ENCODE measurements at regions not wholly inside any gene's neighbourhood (a gene's known extent, or its start where the extent isn't known, plus 50 kb on each side); places are given as distances from the start of the nearest gene placed in this dataset.
"Not testable (repeated sequence)": the region's sequence is repeated elsewhere in the genome, so short reads cannot be mapped to it uniquely, and the experiment has no call there.

- Histone ChIP-seq H3K4me1 (ENCODE audit: control insufficient read depth in 1 of 2, insufficient read depth in 2 of 2, low read length in 2 of 2) (peaks cover 27 to 29% of the 10 kb centered on the region in 2 donors), H3K4me2 (replicated peaks; ENCODE audit: extremely low read depth, low read length, poor library complexity, severe bottlenecking) (peak overlapping the region; percentile 57), H2AFZ (ENCODE audit: insufficient read depth, low read depth, low read length, poor library complexity, severe bottlenecking) (peak overlapping the region; percentile 56), H3K9ac (ENCODE audit: insufficient read depth, low read length, poor library complexity, severe bottlenecking) (peak overlapping the region; percentile 74), H3K27ac (ENCODE audit: low read depth in 1 of 2, low read length in 2 of 2) (peak overlapping the region; percentile 89 to 94), H3K4me3 (replicated peaks in 1 of 3; ENCODE audit: low read depth in 2 of 3, low read length in 3 of 3) (peak overlapping the region; percentile 54 to 69 (median 58))
- DNase-seq; H4K20me1 ChIP-seq (ENCODE audit: insufficient read depth, low read length); intact Hi-C loops (cut with micrococcal nuclease); H3K36me3 Mint-ChIP-seq; H3K36me3 ChIP-seq (replicated peaks in 1 of 2; ENCODE audit: control insufficient read depth in 1 of 2, insufficient read depth in 2 of 2, low read length in 2 of 2); H3K27me3 ChIP-seq (ENCODE audit: control insufficient read depth in 2 of 2, insufficient read depth in 2 of 2, low read length in 2 of 2); H3K27me3 Mint-ChIP-seq (ENCODE audit: low read depth in 3 of 3); H3K79me2 ChIP-seq (ENCODE audit: insufficient read depth, low read length); H3K9me3 Mint-ChIP-seq; H3K9me3 ChIP-seq (replicated peaks in 1 of 2; ENCODE audit: control insufficient read depth in 1 of 2, insufficient read depth in 1 of 2, low read length in 2 of 2): not testable (repeated sequence)
- H3K4me3 Mint-ChIP-seq = peak overlapping the region in 1 of 2 donors; percentile 81
- 93% methylated on average over 2 of the region's 14 CpGs for WGBS (ENCODE audit: insufficient coverage)
- peak overlapping the region in 6 of 7 donors; percentile 99 to 100 (median 100) for H3K27ac Mint-ChIP-seq
- peaks cover 23% of the 10 kb centered on the region for H3K4me1 Mint-ChIP-seq
Observed at GRCh38 chr4:118592289-118592688, 92.9 kb upstream of the METTL14 start.

- DNase-seq = peak; percentile 21 to 47 (median 35)
- H3K9me3 Mint-ChIP-seq; H3K9me3 ChIP-seq (replicated peaks in 1 of 2; ENCODE audit: control insufficient read depth in 1 of 2, insufficient read depth in 1 of 2, low read length in 2 of 2); H3K79me2 ChIP-seq (ENCODE audit: insufficient read depth, low read length); H3K27me3 ChIP-seq (ENCODE audit: control insufficient read depth in 2 of 2, insufficient read depth in 2 of 2, low read length in 2 of 2); H3K4me3 Mint-ChIP-seq; H3K4me2 ChIP-seq (replicated peaks; ENCODE audit: extremely low read depth, low read length, poor library complexity, severe bottlenecking); H3K4me3 ChIP-seq (replicated peaks in 1 of 3; ENCODE audit: low read depth in 2 of 3, low read length in 3 of 3); H2AFZ ChIP-seq (ENCODE audit: insufficient read depth, low read depth, low read length, poor library complexity, severe bottlenecking); intact Hi-C loops (cut with micrococcal nuclease); H3K4me1 Mint-ChIP-seq; H3K9ac ChIP-seq (ENCODE audit: insufficient read depth, low read length, poor library complexity, severe bottlenecking); H4K20me1 ChIP-seq (ENCODE audit: insufficient read depth, low read length); H3K27me3 Mint-ChIP-seq (ENCODE audit: low read depth in 3 of 3): not testable (repeated sequence)
- Histone ChIP-seq H3K36me3 (replicated peaks in 1 of 2; ENCODE audit: control insufficient read depth in 1 of 2, insufficient read depth in 2 of 2, low read length in 2 of 2) (peaks cover 8 to 19% of the 10 kb centered on the region in 2 donors), H3K4me1 (ENCODE audit: control insufficient read depth in 1 of 2, insufficient read depth in 2 of 2, low read length in 2 of 2) (peaks cover 10 to 11% of the 10 kb centered on the region in 2 donors), H3K27ac (ENCODE audit: low read depth in 1 of 2, low read length in 2 of 2) (peak overlapping the region in 1 of 2 donors; percentile 53)
- peaks cover 8 to 26% of the 10 kb centered on the region in 2 donors for H3K36me3 Mint-ChIP-seq
- no CpG with 5 or more reads among the region's 3 CpGs for WGBS (ENCODE audit: insufficient coverage)
- peak overlapping the region; percentile 70 to 92 (median 77) for H3K27ac Mint-ChIP-seq
Observed at GRCh38 chr4:118595883-118596282, 89.3 kb upstream of the METTL14 start.

DNA sequence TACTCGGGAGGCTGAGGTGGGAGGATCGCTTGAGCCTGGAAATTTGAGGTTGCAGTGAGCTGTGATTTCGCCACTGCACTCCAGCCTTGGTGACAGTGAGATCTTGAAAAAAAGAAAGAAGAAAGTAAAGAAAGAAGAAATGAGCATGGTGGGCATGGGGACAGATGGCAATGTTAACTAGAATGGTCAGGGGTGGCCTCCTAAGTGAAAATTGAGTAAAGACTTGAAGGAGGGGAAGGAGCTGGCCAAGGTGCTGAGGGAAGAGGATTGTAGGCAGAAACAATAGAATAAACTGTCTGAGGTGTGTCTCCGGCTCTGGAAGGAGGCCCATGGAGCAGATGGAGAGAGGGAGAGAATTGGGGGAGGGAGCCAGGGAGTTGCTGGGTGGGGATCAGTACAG, 60.1 kb upstream of the METTL14 start:
- H3K4me1 Mint-ChIP-seq; H3K4me3 Mint-ChIP-seq; H3K9ac ChIP-seq (ENCODE audit: insufficient read depth, low read length, poor library complexity, severe bottlenecking); H3K36me3 ChIP-seq (replicated peaks in 1 of 2; ENCODE audit: control insufficient read depth in 1 of 2, insufficient read depth in 2 of 2, low read length in 2 of 2); H3K9me3 ChIP-seq (replicated peaks in 1 of 2; ENCODE audit: control insufficient read depth in 1 of 2, insufficient read depth in 1 of 2, low read length in 2 of 2); DNase-seq; H3K27ac ChIP-seq (ENCODE audit: low read depth in 1 of 2, low read length in 2 of 2); H3K27me3 Mint-ChIP-seq (ENCODE audit: low read depth in 3 of 3); H3K27me3 ChIP-seq (ENCODE audit: control insufficient read depth in 2 of 2, insufficient read depth in 2 of 2, low read length in 2 of 2); H3K27ac Mint-ChIP-seq; H3K4me2 ChIP-seq (replicated peaks; ENCODE audit: extremely low read depth, low read length, poor library complexity, severe bottlenecking); H4K20me1 ChIP-seq (ENCODE audit: insufficient read depth, low read length); H3K9me3 Mint-ChIP-seq; H3K4me3 ChIP-seq (replicated peaks in 1 of 3; ENCODE audit: low read depth in 2 of 3, low read length in 3 of 3); intact Hi-C loops (cut with micrococcal nuclease); H3K4me1 ChIP-seq (ENCODE audit: control insufficient read depth in 1 of 2, insufficient read depth in 2 of 2, low read length in 2 of 2); H2AFZ ChIP-seq (ENCODE audit: insufficient read depth, low read depth, low read length, poor library complexity, severe bottlenecking); H3K79me2 ChIP-seq (ENCODE audit: insufficient read depth, low read length): not testable (repeated sequence)
- H3K36me3 Mint-ChIP-seq = peaks cover 17 to 20% of the 10 kb centered on the region in 2 donors
- WGBS (ENCODE audit: insufficient coverage) = 100% methylated on average over 2 of the region's 4 CpGs

DNA sequence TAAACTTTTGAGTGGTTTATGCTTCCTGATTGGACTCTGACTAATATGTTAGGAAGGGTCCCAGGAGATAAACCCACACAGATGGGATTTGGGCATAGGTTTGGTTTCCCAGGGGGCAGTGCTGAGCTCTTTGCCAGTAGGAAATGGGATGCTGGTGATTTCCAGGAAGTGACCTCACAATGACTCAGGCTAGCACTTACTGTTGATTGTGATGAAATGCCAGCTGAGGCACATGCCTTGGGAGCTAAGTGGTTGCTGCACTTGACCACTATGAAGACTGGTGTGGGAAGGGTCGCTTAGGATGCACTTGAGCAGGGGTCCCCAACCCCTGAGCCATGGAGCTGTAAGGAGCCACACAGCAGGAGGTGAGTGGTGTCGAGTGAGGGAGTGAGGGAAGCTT, 55.5 kb upstream of the METTL14 start:
- H3K4me3 Mint-ChIP-seq; H3K9me3 Mint-ChIP-seq; H2AFZ ChIP-seq (ENCODE audit: insufficient read depth, low read depth, low read length, poor library complexity, severe bottlenecking); H3K9ac ChIP-seq (ENCODE audit: insufficient read depth, low read length, poor library complexity, severe bottlenecking); H3K9me3 ChIP-seq (replicated peaks in 1 of 2; ENCODE audit: control insufficient read depth in 1 of 2, insufficient read depth in 1 of 2, low read length in 2 of 2); H3K4me1 ChIP-seq (ENCODE audit: control insufficient read depth in 1 of 2, insufficient read depth in 2 of 2, low read length in 2 of 2); H3K27me3 Mint-ChIP-seq (ENCODE audit: low read depth in 3 of 3); H4K20me1 ChIP-seq (ENCODE audit: insufficient read depth, low read length); H3K79me2 ChIP-seq (ENCODE audit: insufficient read depth, low read length); H3K4me3 ChIP-seq (replicated peaks in 1 of 3; ENCODE audit: low read depth in 2 of 3, low read length in 3 of 3); H3K27me3 ChIP-seq (ENCODE audit: control insufficient read depth in 2 of 2, insufficient read depth in 2 of 2, low read length in 2 of 2); H3K4me1 Mint-ChIP-seq; intact Hi-C loops (cut with micrococcal nuclease); H3K4me2 ChIP-seq (replicated peaks; ENCODE audit: extremely low read depth, low read length, poor library complexity, severe bottlenecking): not testable (repeated sequence)
- Histone ChIP-seq H3K36me3 (replicated peaks in 1 of 2; ENCODE audit: control insufficient read depth in 1 of 2, insufficient read depth in 2 of 2, low read length in 2 of 2) (peaks cover 7 to 17% of the 10 kb centered on the region in 2 donors), H3K27ac (ENCODE audit: low read depth in 1 of 2, low read length in 2 of 2) (peak overlapping the region in 1 of 2 donors; percentile 26)
- no CpG with 5 or more reads among the region's 2 CpGs for WGBS (ENCODE audit: insufficient coverage)
- Mint-ChIP-seq H3K36me3 (peaks cover 32 to 61% of the 10 kb centered on the region in 2 donors), H3K27ac (peak overlapping the region in 6 of 7 donors; percentile 26 to 85 (median 84))
- peak; percentile 13 to 67 (median 40) for DNase-seq
